CD14-positive monocyte (primary cell): ENCODE measurements at regions not wholly inside any gene's neighbourhood (a gene's known extent, or its start where the extent isn't known, plus 50 kb on each side); places are given as distances from the start of the nearest gene placed in this dataset.

Source experiments
- DNase-seq, 3 donors: peaks; one replicate each; pipeline ENCODE4 v3.0.0-alpha.2; 2011 to 2022
- H2AFZ ChIP-seq: 2 replicates; pipeline ENCODE4 v1.6.0; 2012; ENCODE audit warnings: mild to moderate bottlenecking, low read depth, low read length, inconsistent platforms; ENCODE audit not compliant: insufficient read depth, poor library complexity, severe bottlenecking
- H3K27ac ChIP-seq, 2 donors: 1 replicate in 1 of 2; 2 replicates in 1 of 2; pipeline ENCODE4 v1.5.1; 2012 to 2013; ENCODE audit warnings: low read length in 2 of 2, control low read depth in 1 of 2, inconsistent platforms in 1 of 2, low read depth in 1 of 2, mild to moderate bottlenecking in 1 of 2
- H3K27me3 ChIP-seq, 2 donors: one replicate each; pipeline versions ENCODE4 v1.6.0 to v1.6.1; 2011 to 2013; ENCODE audit warnings: low read length in 2 of 2; ENCODE audit not compliant: control insufficient read depth in 2 of 2, insufficient read depth in 2 of 2
- H3K36me3 ChIP-seq, 2 donors: replicated peaks in 1 of 2; 1 replicate in 1 of 2; 2 replicates in 1 of 2; pipeline versions ENCODE4 v1.5.1 to v1.6.1; 2012 to 2013; ENCODE audit warnings: low read length in 2 of 2, control low read depth in 1 of 2, inconsistent platforms in 1 of 2, mild to moderate bottlenecking in 1 of 2; ENCODE audit not compliant: insufficient read depth in 2 of 2, control insufficient read depth in 1 of 2
- H3K4me1 ChIP-seq, 2 donors: 1 replicate in 1 of 2; 2 replicates in 1 of 2; pipeline versions ENCODE4 v1.5.1 to v1.6.1; 2012 to 2013; ENCODE audit warnings: low read length in 2 of 2, control low read depth in 1 of 2, inconsistent platforms in 1 of 2, mild to moderate bottlenecking in 1 of 2, moderate library complexity in 1 of 2; ENCODE audit not compliant: insufficient read depth in 2 of 2, control insufficient read depth in 1 of 2
- H3K4me2 ChIP-seq: replicated peaks from 2 replicates; pipeline ENCODE3; 2012; ENCODE audit warnings: low read length, moderate library complexity, mild to moderate bottlenecking; ENCODE audit not compliant: poor library complexity, severe bottlenecking; ENCODE audit errors: extremely low read depth
- H3K4me3 ChIP-seq, 3 experiments: fragments of 200-600 bp in 1 of 3; sonication (generic) in 1 of 3; replicated peaks in 1 of 3; 1 replicate in 2 of 3; 2 replicates in 1 of 3; pipeline ENCODE4 v1.5.1; 2011 to 2013; ENCODE audit warnings: low read length in 3 of 3, mild to moderate bottlenecking in 3 of 3, control low read depth in 2 of 3, low read depth in 2 of 3, inconsistent platforms in 1 of 3, moderate library complexity in 1 of 3
- H3K79me2 ChIP-seq: 2 replicates; pipeline ENCODE4 v1.6.0; 2012; ENCODE audit warnings: mild to moderate bottlenecking, control low read depth, inconsistent platforms, low read length, moderate library complexity; ENCODE audit not compliant: insufficient read depth
- H3K9ac ChIP-seq: 2 replicates; pipeline ENCODE4 v1.6.0; 2017; ENCODE audit warnings: low read length, mild to moderate bottlenecking; ENCODE audit not compliant: insufficient read depth, poor library complexity, severe bottlenecking
- H3K9me3 ChIP-seq, 2 donors: replicated peaks in 1 of 2; 1 replicate in 1 of 2; 2 replicates in 1 of 2; pipeline versions ENCODE4 v1.5.1 to v1.6.1; 2012 to 2013; ENCODE audit warnings: low read length in 2 of 2, control low read depth in 1 of 2; ENCODE audit not compliant: control insufficient read depth in 1 of 2, insufficient read depth in 1 of 2
- H4K20me1 ChIP-seq: 2 replicates; pipeline ENCODE4 v1.6.0; 2012; ENCODE audit warnings: mild to moderate bottlenecking, low read length, control low read depth, moderate library complexity; ENCODE audit not compliant: insufficient read depth
- H3K27ac Mint-ChIP-seq, 7 donors: one replicate each; pipeline ENCODE4 v1.8.0; 2020; ENCODE audit warnings: mild to moderate bottlenecking in 7 of 7, mixed read lengths in 7 of 7, moderate library complexity in 6 of 7, inconsistent platforms in 2 of 7
- H3K27me3 Mint-ChIP-seq, 3 donors: one replicate each; pipeline ENCODE4 v1.8.0; 2021 to 2022; ENCODE audit warnings: low read depth in 3 of 3, mild to moderate bottlenecking in 3 of 3, mixed read lengths in 3 of 3, moderate library complexity in 3 of 3, inconsistent platforms in 1 of 3
- H3K36me3 Mint-ChIP-seq, 2 donors: one replicate each; pipeline ENCODE4 v1.8.0; 2020; ENCODE audit warnings: mixed read lengths in 2 of 2, inconsistent platforms in 1 of 2, mild to moderate bottlenecking in 1 of 2
- H3K4me1 Mint-ChIP-seq: one replicate; pipeline ENCODE4 v1.8.0; 2020; ENCODE audit warnings: mild to moderate bottlenecking, mixed read lengths
- H3K4me3 Mint-ChIP-seq, 2 donors: one replicate each; pipeline ENCODE4 v1.8.0; 2020; ENCODE audit warnings: mild to moderate bottlenecking in 2 of 2, mixed read lengths in 2 of 2, moderate library complexity in 1 of 2
- H3K9me3 Mint-ChIP-seq, 7 donors: one replicate each; pipeline ENCODE4 v1.8.0; 2020 to 2022; ENCODE audit warnings: mixed read lengths in 7 of 7, mild to moderate bottlenecking in 6 of 7, moderate library complexity in 6 of 7, inconsistent platforms in 2 of 7
- CTCF ChIP-seq: fragments of 200-600 bp; IDR thresholded peaks from one replicate; pipeline ENCODE4 v1.8.0; 2022; ENCODE audit warnings: antibody characterized with exemption, mild to moderate bottlenecking
- WGBS: methylation state at CpG from one replicate; pipeline ENCODE4 v1.1.5; 2013; ENCODE audit warnings: missing lambda C conversion rate; ENCODE audit not compliant: insufficient coverage; 5-methylcytosine and 5-hydroxymethylcytosine counted together
- intact Hi-C, 2 donors: fragments of 100-400 bp; cut with micrococcal nuclease; formaldehyde crosslinking; loops; one replicate each; pipeline versions ENCODE4 v1.15.0 to v1.15.1; 2023

GRCh38 chr10:88125766-88126165, 262.3 kb downstream of the PTEN start:
- Mint-ChIP-seq H3K4me1 (peaks cover 34% of the 10 kb centered on the region), H3K27me3 (peaks cover 0 to 2% (median 1%) of the 10 kb centered on the region in 3 donors), H3K4me3 (no peak overlapping the region), H3K36me3 (no peaks in the 10 kb centered on the region), H3K27ac (no peak overlapping the region), H3K9me3 (peaks cover 0 to 1% (median 0%) of the 10 kb centered on the region in 7 donors)
- 90% methylated on average over 1 of the region's 1 CpG for WGBS
- H3K4me2 ChIP-seq = no peak overlapping the region
- intact Hi-C loops = no loop called here
- no peaks in the 10 kb centered on the region for H4K20me1 ChIP-seq
- H3K9ac ChIP-seq = no peak overlapping the region
- no peaks in the 10 kb centered on the region for H3K9me3 ChIP-seq
- H3K36me3 ChIP-seq = no peaks in the 10 kb centered on the region
- no peak overlapping the region for H3K4me3 ChIP-seq
- H3K27ac ChIP-seq = no peak overlapping the region
- H3K79me2 ChIP-seq = no peaks in the 10 kb centered on the region
- H3K27me3 ChIP-seq = no peaks in the 10 kb centered on the region
- no peak for TF ChIP-seq CTCF
- DNase-seq = no peak
- H2AFZ ChIP-seq = no peak overlapping the region
- H3K4me1 ChIP-seq = peaks cover 26 to 37% of the 10 kb centered on the region in 2 donors

GRCh38 chr10:88126699-88127098, 263.3 kb downstream of the PTEN start:
- H3K9me3 ChIP-seq = no peaks in the 10 kb centered on the region
- DNase-seq = no peak
- no peak overlapping the region for H3K4me3 Mint-ChIP-seq
- intact Hi-C loops = no loop called here
- no peaks in the 10 kb centered on the region for H3K36me3 ChIP-seq
- no peak for TF ChIP-seq CTCF
- peaks cover 0 to 2% (median 1%) of the 10 kb centered on the region in 3 donors for H3K27me3 Mint-ChIP-seq
- no peak overlapping the region for H3K4me2 ChIP-seq
- peaks cover 31% of the 10 kb centered on the region for H3K4me1 Mint-ChIP-seq
- H2AFZ ChIP-seq = no peak overlapping the region
- no peak overlapping the region for H3K27ac ChIP-seq
- H3K4me3 ChIP-seq = no peak overlapping the region
- WGBS = no CpG with 5 or more reads among the region's 1 CpG
- no peaks in the 10 kb centered on the region for H4K20me1 ChIP-seq
- H3K79me2 ChIP-seq = no peaks in the 10 kb centered on the region
- H3K4me1 ChIP-seq = peaks cover 20 to 31% of the 10 kb centered on the region in 2 donors
- H3K36me3 Mint-ChIP-seq = no peaks in the 10 kb centered on the region
- H3K9ac ChIP-seq = no peak overlapping the region
- peaks cover 0 to 1% (median 0%) of the 10 kb centered on the region in 7 donors for H3K9me3 Mint-ChIP-seq
- no peaks in the 10 kb centered on the region for H3K27me3 ChIP-seq
- no peak overlapping the region for H3K27ac Mint-ChIP-seq
